ENCODE measurements at regions not wholly inside any gene's neighbourhood (a gene's known extent, or its start where the extent isn't known, plus 50 kb on each side); places are given as distances from the start of the nearest gene placed in this dataset.

DNA sequence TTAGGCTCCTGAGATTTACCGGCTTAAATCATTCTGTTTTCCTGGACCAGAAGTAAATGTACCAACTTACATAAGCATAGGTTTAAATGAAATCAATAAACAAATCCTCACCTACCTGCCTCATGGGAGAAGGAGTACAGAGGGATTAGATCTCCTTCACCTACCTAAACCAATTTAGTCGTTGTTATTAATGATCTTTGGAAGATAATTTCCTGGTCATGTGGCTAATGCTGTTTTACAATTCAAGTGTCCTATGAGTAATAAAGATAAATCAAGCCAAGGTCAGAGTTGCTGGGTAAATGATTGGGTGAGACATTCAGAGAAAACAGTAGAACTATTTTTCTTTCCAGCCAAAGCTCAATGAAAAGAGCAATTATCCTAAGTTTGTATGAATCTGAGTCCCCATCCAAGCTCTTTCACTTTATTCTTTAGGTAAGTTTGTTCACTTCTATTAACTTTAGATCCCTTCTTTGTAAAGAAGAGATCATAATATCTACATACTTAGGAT lies 423.0 kb upstream of the FAM241A start:
- Histone ChIP-seq H3K36me3 (no peaks in the 10 kb centered on the region), H3K4me3 (no peak overlapping the region), H3K27me3 (no peaks in the 10 kb centered on the region), H3K9me3 (no peaks in the 10 kb centered on the region), H3K4me1 (ENCODE audit: insufficient read depth) (no peaks in the 10 kb centered on the region), H3K27ac (no peak overlapping the region)
- no peak for DNase-seq
- intact Hi-C loops (cut with DNase I) = no loop called here
- TF ChIP-seq, protein P1, sequence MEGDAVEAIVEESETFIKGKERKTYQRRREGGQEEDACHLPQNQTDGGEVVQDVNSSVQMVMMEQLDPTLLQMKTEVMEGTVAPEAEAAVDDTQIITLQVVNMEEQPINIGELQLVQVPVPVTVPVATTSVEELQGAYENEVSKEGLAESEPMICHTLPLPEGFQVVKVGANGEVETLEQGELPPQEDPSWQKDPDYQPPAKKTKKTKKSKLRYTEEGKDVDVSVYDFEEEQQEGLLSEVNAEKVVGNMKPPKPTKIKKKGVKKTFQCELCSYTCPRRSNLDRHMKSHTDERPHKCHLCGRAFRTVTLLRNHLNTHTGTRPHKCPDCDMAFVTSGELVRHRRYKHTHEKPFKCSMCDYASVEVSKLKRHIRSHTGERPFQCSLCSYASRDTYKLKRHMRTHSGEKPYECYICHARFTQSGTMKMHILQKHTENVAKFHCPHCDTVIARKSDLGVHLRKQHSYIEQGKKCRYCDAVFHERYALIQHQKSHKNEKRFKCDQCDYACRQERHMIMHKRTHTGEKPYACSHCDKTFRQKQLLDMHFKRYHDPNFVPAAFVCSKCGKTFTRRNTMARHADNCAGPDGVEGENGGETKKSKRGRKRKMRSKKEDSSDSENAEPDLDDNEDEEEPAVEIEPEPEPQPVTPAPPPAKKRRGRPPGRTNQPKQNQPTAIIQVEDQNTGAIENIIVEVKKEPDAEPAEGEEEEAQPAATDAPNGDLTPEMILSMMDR (IDR thresholded peaks at IDR 0.05) = no peak
- no peak for TF ChIP-seq EP300 (IDR thresholded peaks at IDR 0.05)
- no peak for TF ChIP-seq POLR2A (IDR thresholded peaks at IDR 0.05)
- WGBS, 3 donors = 57 to 67% (median 63%) methylated on average over 2 of the region's 2 CpGs

DNA sequence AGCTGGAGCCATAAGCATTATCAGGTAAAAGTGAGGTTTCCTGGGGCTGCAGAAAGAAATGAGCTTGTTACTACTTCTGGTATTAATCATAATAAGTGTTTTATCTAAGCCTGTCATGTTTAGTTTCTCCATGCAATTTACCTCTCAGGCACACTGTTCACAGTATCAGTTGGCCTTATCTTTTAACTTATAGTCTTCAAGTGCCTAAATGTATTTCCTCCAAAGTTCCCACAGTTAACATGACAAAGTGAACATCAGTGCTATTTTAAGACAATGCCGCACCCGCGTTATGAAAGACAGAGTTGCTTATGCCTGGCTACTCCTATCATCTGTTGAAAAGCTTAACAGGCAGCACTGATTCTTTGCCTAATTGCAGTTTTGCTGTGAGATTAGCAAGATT lies 408.7 kb upstream of the FAM241A start:
- 34 to 44% (median 39%) methylated on average over 3 of the region's 3 CpGs for WGBS, 3 donors
- no peak overlapping the region for H3K27ac ChIP-seq
- no peak overlapping the region for H3K4me3 ChIP-seq
- H3K9me3 ChIP-seq = no peaks in the 10 kb centered on the region
- H3K4me1 ChIP-seq (ENCODE audit: insufficient read depth) = no peaks in the 10 kb centered on the region
- H3K36me3 ChIP-seq = no peaks in the 10 kb centered on the region
- no peak for TF ChIP-seq EP300 (IDR thresholded peaks at IDR 0.05)
- TF ChIP-seq POLR2A (IDR thresholded peaks at IDR 0.05) = no peak
- TF ChIP-seq, protein P1 (IDR thresholded peaks at IDR 0.05) = no peak
- no peaks in the 10 kb centered on the region for H3K27me3 ChIP-seq
- no peak for DNase-seq
- intact Hi-C loops (cut with DNase I) = no loop called here

DNA sequence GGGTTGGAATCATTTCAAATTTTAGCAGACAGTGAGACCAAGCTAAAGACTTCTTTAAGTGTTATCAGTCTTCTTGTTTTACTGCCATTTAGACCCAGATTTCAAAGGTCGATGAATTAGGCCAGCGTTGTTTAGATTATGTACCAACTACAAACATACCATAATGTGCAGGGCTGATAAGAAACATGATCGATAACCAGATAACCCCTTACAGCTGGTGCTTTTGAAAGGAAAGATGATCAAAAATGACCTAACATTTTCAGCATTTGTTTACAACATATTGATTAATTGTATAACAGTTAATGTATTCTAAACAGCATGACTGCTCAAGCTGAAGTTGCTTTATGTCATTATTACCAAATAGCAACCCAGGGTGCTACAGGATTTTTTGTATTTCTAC lies 400.4 kb upstream of the FAM241A start:
- intact Hi-C loops (cut with DNase I) = no loop called here
- Histone ChIP-seq H3K4me1 (ENCODE audit: insufficient read depth) (no peaks in the 10 kb centered on the region), H3K4me3 (no peak overlapping the region), H3K9me3 (no peaks in the 10 kb centered on the region), H3K36me3 (no peaks in the 10 kb centered on the region), H3K27ac (no peak overlapping the region), H3K27me3 (no peaks in the 10 kb centered on the region)
- WGBS, 3 donors = 29 to 31% (median 31%) methylated on average over 3 of the region's 3 CpGs
- no peak for DNase-seq
- TF ChIP-seq, protein P1 (IDR thresholded peaks at IDR 0.05) = no peak
- no peak for TF ChIP-seq EP300 (IDR thresholded peaks at IDR 0.05)
- TF ChIP-seq POLR2A (IDR thresholded peaks at IDR 0.05) = no peak

DNA sequence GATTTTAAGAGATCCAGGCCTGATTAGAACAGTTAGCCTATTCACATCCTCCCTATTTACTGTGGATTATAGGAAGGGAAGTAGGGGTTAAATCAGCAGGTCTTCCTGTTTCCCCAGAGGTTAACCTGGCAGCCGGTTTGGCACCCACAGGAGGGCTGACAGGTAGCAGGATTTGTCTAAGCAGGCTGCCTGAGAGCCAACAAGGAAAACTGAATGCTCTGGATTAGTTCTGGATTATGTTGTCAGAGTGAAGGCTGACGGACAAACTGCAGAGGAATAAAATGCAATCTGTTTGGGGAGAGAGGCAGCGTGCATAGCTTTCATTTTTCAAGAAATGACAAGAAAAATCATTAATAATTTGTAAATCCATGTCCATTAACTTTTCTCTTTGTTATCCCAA lies 397.1 kb upstream of the FAM241A start:
- Histone ChIP-seq H3K36me3 (no peaks in the 10 kb centered on the region), H3K27me3 (no peaks in the 10 kb centered on the region), H3K9me3 (no peaks in the 10 kb centered on the region), H3K27ac (no peak overlapping the region), H3K4me3 (no peak overlapping the region), H3K4me1 (ENCODE audit: insufficient read depth) (no peaks in the 10 kb centered on the region)
- WGBS, 3 donors = 31 to 34% (median 32%) methylated on average over 3 of the region's 3 CpGs
- no peak for TF ChIP-seq POLR2A (IDR thresholded peaks at IDR 0.05)
- TF ChIP-seq, protein P1 (IDR thresholded peaks at IDR 0.05) = no peak
- no peak for TF ChIP-seq EP300 (IDR thresholded peaks at IDR 0.05)
- intact Hi-C loops (cut with DNase I) = no loop called here
- no peak for DNase-seq
